ENCODE measurements at regions not wholly inside any gene's neighbourhood (a gene's known extent, or its start where the extent isn't known, plus 50 kb on each side); places are given as distances from the start of the nearest gene placed in this dataset.
"Not testable (repeated sequence)": the region's sequence is repeated elsewhere in the genome, so short reads cannot be mapped to it uniquely, and the experiment has no call there.

DNA sequence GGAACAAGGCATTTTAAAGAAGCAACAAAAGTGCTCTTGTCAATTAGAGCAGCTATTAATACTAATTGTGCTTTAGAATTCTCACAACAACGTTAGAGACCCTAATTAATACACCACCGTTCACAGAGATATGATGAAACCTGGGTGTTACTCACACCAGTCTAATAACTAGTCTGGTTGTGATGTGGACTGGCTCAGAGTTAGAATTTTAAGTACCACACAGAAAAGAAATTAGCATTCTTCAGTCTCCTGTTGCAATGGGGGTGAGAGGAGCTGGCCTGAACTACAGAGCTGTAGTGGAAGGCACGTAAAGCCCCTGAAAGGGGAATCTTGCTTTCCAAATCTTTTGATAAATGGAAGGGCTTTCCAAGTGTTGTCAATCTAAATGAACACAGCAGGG lies 240.8 kb upstream of the TOX3 start:
- no peak for DNase-seq

DNA sequence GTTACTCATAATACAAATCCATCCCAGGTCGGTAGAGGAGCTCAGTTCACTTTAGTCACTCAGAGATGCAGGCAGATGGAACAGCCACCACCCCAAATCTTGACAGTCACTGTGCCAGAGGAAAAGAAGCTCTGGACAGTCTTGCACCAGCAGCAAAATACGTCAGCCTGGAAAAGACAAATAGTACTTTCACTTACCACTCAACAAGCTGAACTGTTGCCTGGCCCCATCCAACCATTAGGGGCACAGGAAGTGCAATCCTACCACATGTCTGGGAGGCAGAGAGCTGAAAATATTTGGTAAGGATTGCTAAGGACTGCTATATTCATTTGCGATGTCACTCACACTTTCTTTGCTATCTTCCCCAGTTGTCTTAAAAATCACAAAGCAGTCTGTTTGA lies 239.1 kb upstream of the TOX3 start:
- DNase-seq, result no peak

DNA sequence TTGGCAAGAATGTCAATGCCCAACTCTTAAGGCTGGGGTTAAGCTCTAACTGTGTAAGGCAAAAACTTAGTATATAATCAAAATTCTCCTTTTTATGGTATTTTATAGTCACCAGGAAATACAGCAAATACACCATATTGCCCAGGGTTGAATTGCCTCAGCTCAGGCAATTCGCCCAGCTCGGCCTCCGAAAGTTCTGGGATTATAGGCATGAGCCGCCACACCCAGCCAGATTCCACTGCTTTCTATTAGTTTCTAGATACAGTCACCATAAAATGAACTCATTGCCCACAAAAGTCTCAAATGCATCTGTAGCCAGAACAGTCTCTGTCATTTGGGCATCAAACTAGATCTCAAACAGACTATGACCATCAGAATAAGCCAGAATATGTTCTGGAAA lies 238.7 kb upstream of the TOX3 start:
- DNase-seq, result no peak

DNA sequence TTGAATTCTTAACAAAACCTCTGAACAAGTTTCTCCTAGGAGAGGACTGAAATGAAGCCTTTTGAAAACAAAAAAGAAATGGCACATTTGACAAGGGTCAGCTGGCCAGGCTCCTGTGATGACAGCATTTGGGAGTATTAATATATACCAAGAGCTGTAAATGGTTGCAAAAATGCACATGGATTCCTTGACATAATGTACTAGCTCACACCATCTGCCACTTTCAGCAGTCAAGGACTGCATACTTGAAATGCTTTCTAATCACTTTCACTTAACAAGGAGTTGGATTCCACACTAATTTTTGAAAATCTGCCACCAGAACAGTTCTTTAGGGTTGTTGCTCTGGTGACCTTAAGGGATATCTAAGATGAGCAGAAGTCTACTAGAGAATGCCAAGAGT lies 236.7 kb upstream of the TOX3 start:
- DNase-seq, result no peak

DNA sequence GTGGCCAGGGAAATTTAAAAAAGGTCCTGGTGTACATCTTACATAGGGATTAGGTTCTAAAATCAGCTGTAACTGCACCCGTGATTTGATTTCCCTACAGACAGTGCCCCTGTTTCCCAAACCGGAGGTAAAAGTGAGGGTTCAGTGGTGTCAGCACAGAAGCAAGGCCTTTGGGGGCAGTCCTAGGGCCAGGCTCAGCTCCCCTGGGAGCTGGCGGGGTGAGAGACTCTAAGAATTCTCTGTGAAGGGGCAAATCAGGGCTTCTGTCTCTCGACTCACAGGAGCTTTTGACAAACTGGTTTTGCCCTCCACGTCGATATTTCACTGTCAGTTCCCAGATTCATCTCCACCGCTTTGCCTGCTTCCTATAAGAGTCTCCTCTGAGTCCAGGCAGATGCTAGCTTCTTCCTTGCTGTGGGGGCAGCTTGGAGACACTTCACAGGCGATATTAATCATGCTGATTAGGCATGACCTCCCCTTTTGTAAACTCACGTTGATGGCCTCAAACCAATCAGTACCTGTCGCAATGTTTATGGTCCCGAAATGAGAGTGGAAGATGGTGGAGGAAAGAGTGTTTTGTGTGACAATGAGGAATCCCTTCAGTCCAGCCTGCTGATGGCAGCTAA lies 234.2 kb upstream of the TOX3 start:
- no peak for DNase-seq

DNA sequence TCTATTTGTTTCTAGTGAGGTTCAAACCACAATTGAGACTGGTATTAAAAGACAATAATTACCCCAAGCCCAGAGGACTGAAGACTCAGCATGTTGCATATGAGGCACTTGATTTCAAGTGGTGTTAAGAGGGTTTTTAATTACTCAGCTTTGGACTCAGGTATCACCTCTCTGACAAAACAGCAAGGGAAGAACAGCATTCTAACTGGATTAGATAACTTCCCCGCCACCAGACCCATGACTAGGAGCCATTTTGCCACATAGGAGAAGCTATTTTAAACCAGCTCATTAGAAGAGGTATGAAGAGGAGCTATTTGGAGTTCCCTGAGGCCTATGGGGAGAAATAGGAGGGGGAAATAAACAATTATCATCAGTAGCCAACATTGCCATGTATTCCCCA lies 226.1 kb upstream of the TOX3 start:
- no peak for DNase-seq

DNA sequence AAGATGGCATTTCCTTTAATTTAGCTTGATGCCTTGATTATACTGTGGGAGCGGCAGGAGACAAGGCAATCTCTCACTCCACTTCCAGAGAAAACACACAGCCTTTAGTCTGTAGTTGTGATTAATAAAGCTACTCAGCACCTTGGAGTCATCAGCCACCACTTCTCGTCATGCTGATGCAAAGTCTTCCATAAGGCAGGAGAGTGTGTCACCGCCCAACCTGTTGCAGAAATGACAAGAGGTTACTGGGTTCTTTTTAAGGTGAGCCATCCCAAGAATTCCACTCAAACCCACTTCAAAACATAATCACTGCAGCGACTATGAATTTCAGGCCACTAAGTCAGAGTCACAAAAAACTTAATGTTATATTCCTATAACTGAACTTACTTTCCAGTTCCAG lies 223.9 kb upstream of the TOX3 start:
- DNase-seq, result no peak

DNA sequence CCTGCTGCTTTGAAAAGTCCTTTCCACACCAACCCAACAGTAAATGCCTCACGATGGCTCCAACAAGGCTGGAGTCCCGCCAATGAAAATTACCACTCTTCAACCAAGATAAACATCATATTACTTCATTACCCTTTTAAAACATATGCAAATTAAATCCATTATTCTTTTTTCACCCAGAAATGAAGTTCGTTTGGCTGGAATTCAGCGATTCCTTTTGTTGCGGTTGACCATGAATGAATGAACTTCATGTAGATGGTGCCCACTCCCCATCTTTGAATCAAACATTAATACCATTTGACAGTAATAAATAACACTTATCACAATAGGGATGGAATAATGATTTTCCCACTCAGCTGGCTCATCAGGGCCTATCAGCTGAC lies 211.5 kb upstream of the TOX3 start:
- DNase-seq, result no peak

DNA sequence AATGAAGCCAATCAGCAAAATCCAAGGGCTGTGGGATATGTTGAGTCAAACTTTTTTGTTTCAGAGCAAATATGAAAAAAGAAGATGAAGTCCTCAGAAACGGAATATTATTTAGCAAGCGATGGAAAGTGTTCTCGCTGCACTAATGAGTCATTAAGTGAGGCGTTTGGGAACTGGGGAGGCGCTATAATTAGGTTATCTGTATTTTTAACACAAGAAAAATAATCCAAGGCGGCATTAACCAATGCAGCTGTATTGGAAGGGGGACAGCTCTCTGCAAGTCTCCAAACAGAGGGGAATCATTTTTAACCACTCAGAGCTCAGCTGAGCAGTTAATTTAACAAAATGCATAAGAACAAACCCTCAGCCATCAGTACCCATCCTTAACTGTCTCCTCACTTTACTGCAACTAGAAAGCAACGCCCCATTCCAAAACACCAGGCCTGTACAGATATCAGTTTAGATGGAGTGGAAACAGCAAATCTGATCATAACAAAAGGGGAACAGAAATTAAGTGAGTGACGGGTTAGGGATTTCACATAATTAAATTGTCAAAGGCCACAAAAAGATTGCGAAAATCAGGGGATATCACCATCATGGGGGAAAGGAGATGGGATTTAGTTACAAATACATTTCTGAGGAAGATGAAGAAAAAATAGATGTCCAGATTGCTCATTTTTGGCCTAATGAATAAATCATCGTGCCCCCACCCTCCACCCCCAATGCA lies 211.0 kb upstream of the TOX3 start:
- DNase-seq, result no peak

DNA sequence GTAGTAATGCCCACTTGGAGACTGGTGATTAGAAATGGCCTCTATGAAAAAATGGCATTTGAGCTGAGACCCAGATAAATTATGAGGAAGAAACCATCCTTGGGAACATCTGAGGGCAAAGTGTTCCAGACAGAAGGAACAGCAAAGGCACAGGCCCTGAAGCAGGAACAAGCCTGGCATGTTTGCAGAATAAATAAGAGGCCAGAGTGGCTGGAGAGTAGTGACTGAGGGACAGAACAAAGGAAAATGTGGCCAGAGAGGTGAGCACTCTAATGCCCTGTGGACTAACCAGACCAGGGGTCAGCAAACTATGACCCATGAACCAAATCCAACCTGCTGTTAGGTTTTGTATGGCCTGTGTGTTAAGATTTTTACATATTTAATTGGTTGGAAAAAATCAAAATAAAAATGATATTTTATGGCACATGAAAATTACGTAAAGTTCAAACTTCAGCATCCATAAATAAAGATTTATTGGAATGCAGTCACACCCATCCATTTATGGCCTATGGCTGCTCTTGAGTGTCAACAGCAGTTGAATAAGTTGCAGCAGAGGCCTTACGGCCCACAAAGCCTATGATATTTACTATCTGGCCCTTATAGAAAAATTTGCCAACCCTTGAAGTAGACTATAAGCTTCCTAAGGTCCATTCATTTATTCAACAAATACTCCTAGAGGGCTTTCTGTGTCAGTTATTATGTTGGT lies 210.0 kb upstream of the TOX3 start:
- DNase-seq, result no peak

DNA sequence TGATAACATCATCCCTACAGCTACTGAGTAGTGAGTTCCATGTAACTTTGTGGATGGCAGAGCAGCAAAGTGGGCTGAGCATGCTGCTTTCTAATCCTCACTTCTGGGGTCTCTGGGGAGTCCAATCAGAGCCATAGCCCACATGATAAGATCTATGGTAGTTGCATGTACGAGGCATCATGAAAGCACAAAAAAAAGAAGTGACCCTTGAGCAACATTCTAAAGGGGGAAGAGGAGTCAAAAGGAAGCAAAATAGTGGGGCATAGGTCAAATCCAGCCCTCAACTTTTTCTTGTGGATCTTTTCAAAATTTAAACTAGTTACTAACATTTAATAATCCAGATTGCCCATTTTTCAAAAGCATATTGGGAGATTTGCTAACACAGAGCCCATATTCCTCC lies 208.5 kb upstream of the TOX3 start:
- no peak for DNase-seq

DNA sequence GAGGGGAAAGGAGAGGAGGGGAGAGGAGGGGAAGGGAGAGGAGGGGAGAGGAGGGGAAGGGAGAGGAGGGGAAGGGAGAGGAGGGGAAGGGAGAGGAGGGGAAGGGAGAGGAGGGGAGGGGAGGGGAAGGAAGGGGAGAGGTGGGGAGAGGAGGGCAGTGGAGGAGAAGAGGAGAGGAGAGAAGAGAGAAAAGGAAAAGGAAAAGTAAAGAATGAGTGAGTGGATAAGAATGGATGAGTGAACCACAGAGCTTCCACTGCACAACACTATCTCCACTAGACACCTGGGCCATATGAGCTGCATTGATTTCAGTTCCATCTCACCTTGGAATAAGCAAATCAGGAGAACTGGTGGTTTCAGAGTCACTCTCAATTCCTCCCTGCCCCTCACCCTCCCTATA lies 204.1 kb upstream of the TOX3 start:
- no peak for DNase-seq

DNA sequence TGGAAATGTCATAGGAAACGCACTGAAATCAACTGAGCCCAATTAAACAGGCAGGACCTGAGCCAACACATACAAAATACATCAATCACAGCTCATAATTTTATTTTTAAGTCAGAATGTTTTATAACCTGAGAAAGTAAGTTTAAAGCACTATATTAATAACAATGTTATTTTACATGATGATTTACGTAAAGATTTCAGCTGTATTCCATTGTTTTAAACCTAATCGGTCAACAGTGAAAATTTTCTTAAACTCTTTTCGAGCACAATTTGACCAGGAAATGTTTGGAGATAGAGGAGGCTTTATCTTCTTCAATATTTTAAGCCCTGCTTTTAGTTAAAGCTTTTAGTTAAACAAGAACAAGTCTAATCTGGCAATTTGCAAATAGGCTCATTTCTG lies 201.8 kb upstream of the TOX3 start:
- no peak for DNase-seq

DNA sequence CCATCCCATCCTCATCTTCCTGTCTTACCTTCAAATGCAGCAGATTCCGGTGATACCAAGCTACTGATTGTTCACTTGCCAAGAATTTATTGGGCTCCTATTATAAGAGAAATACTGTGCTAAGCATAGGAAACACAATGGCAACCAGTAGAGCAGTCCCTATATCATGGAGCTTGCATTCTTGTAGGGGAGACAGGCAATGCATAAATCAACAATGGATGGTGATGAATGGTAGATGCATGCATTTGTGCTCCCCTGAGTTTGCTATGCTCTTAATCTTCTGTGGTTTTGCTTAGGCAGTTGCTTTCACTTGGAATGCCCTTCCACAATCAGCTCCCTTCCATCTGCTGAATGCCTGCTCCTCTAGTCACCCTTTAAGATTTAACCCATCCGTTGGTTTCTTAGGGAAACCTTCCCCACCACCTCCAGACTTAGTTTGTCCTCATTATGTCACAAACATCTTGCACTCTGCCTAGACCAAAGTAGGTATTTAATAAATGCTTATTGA lies 200.2 kb upstream of the TOX3 start:
- DNase-seq, result no peak

DNA sequence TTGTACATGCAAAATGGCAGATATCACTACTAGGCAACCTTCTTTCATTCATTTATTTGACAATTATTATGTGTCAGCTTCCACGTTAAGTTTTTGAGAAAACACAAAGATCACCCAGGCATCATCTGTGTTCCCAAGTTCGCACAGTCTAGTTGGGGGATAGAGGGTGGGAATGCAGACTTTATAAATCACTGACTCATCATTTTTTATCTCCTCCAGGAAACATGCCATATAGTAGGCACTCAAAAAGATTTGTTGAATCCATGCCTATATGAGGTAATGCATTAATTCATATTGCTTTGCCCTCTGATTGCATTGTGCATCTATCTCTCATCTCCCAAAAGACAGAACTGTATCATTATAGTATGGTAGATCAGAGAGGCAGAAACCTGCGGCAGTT lies 196.8 kb upstream of the TOX3 start:
- no peak for DNase-seq

DNA sequence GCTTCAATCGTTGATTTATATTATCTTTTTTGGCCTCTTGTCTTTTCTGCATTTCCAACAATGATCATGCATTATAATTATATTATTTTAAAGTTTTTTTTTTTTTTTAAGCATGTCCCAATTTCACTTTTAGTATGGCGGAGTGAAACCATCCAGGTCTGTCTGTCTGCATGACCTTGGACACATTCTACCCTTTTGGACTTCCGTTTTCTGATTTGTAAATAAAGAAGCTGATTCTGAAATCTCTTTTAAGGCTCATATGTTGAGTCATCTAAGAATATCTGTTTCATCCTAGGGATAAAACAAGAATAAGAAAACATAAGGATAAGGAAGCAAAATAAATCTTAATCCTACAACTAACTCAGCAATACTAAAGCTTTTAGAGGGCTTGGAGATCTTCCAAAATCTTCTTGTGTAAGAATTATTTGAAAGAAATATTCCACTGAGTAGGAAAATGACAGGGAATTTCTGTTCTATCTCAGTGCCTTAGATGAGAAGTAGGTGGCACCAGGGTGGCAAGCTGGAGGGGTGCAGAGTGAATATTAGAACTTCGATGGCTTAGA lies 195.7 kb upstream of the TOX3 start:
- no peak for DNase-seq

DNA sequence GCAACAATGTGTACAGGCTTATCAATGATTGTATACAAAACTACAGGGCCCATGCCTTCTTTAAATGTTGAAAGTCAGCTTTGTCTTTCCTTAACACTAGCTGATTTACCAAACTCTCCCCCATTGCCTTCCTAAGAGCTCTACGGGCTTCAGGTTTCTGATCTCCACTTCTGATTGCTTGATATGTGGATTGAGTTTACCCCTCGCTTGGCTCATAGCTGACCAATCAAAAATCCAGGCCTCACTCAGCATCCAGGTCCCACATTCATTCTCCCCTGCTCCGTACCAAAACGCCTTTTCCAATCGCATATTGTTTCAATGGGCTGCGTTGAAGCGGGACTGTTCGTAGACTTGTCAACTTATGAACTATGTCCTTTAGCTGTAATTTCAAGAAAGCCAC lies 195.1 kb upstream of the TOX3 start:
- no peak for DNase-seq

DNA sequence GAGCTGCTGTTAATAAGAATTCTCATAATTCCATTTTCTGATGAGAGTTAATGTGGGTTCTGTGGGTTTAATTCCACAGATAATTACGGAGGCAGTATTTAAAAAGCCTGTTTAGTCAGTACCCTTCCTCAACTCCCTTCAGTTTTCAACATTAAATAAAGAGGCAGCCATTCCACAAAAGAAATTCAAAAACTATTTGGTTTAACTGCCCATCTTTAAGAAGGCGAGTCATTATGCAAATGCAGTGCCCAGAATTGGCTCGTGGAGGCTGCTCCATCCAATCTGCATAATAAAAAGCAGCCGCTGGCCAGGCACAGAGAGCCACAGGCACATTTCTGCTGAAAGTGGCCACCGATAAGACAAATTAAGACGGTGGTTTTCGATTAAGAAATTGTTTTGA lies 194.4 kb upstream of the TOX3 start:
- no peak for DNase-seq

DNA sequence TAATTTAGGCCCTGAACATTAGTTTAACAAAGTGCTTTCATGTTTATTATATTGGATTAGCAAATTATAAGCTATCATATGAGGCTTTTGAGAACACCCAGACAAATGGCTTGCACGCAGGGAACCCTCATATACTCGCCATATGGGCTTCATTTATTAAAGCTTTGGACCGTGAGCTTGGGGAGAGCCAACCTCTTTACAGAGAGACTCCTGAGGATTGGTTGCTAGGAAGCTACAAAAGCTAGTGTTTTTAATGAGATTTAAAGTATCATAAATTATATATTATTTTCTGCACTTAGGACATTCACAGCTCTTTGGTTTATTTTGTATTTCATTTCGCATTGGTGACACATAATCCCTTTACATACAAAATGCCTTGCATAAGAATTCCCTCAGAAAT lies 193.8 kb upstream of the TOX3 start:
- DNase-seq, result no peak

DNA sequence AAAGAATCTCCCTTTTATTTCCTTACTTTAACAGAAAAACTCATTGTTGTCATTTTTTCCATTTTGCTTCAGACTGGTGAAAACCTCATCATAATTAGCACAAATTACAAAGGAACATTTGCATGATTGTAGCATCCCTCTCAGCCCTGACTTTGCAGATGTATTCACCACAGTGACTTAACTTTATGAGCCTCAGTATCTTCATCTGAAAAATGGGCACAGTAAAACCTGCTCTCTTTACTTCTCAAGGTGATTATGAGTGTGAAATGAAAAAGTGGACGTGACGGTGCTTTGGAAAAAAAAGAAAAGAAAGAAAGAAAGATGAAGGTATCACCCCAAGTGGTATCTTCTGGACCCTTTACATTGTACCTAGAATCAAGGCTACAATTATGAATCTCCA lies 193.4 kb upstream of the TOX3 start:
- DNase-seq, result no peak

DNA sequence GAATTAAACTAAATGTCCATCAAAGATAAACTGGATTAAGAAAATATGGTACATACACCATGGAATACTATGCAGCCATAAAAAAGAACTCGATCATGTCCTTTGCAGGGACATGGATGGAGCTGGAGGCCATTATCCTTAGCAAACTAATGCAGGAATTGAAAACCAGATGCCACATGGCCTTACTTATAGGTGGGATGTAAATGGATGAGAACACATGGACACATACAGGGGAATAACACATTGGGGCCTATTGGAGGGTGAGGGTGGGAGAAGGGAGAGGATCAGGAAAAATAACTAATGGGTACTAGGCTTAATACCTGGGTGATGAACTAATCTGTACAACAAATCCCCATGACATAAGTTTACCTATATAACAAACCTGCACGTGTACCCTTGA lies 192.0 kb upstream of the TOX3 start:
- DNase-seq, result not testable (repeated sequence)

DNA sequence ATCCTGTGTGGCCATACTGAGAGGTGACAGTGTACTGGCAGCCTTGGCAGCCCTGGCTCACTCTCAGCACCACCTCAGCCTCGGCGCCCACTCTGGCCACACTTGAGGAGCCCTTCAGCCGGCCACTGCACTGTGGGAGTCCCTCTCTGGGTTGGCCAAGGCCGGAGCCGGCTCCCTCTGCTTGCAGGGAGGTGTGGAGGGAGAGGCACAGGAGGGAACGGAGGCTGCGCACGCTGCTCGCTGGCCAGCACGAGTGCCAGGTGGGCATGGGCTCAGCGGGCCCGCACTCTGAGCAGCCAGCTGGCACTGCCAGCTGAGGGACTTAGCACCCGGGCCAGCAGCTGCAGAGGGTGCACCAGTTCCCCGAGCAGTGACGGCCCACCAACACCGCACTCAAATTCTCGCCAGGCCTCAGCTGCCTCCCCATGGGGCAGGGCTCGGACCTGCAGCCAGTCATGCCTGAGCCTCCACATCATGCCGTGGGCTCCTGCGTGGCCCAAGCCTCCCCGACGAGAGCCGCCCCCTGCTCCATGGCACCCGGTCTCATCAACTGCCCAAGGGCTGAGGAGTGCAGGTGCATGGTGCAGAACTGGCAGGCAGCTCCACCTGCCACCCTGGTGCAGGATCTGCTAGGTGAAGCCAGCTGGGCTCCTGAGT lies 184.4 kb upstream of the TOX3 start:
- DNase-seq, result no peak

All from muscle of arm (tissue), 1 donor.